ENCODE measurements at regions not wholly inside any gene's neighbourhood (a gene's known extent, or its start where the extent isn't known, plus 50 kb on each side); places are given as distances from the start of the nearest gene placed in this dataset.
"Not testable (repeated sequence)": the region's sequence is repeated elsewhere in the genome, so short reads cannot be mapped to it uniquely, and the experiment has no call there.

DNA sequence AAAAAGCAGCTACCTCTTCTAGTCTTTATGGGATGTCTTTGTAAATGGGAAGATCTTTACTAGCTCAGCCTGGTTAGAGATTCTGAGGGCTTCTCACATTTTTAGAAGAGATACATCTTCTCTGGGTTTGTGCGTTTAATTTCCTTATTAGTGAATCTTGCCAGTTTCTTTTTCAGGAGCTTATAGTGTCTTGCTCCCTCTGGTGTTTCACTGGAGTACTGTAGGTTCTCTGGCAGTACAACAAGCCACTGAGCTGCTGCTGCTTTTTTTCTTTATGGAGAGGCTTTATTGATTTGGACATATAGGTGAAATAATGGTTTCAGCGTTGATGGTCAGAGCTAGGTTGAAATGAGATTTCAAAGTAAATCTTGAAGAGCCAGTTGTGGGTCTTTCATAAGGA lies 82.9 kb downstream of the LAS1L start:
- H3K4me3 ChIP-seq (ENCODE audit: low read depth in 2 of 2, low read length in 1 of 2): no peak overlapping the region
- no peaks in the 10 kb centered on the region for H3K9me3 ChIP-seq
- no peak overlapping the region for H2AFZ ChIP-seq (ENCODE audit: low read depth)
- TF ChIP-seq SMC3 (IDR thresholded peaks at IDR 0.05; ENCODE audit: low read depth, low read length): peak; percentile 23; the same call in 1 of the 2 replicates
- TF ChIP-seq, protein P1, sequence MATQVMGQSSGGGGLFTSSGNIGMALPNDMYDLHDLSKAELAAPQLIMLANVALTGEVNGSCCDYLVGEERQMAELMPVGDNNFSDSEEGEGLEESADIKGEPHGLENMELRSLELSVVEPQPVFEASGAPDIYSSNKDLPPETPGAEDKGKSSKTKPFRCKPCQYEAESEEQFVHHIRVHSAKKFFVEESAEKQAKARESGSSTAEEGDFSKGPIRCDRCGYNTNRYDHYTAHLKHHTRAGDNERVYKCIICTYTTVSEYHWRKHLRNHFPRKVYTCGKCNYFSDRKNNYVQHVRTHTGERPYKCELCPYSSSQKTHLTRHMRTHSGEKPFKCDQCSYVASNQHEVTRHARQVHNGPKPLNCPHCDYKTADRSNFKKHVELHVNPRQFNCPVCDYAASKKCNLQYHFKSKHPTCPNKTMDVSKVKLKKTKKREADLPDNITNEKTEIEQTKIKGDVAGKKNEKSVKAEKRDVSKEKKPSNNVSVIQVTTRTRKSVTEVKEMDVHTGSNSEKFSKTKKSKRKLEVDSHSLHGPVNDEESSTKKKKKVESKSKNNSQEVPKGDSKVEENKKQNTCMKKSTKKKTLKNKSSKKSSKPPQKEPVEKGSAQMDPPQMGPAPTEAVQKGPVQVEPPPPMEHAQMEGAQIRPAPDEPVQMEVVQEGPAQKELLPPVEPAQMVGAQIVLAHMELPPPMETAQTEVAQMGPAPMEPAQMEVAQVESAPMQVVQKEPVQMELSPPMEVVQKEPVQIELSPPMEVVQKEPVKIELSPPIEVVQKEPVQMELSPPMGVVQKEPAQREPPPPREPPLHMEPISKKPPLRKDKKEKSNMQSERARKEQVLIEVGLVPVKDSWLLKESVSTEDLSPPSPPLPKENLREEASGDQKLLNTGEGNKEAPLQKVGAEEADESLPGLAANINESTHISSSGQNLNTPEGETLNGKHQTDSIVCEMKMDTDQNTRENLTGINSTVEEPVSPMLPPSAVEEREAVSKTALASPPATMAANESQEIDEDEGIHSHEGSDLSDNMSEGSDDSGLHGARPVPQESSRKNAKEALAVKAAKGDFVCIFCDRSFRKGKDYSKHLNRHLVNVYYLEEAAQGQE (IDR thresholded peaks at IDR 0.05; ENCODE audit: low read depth, low read length): no peak
- TF ChIP-seq, protein P2, sequence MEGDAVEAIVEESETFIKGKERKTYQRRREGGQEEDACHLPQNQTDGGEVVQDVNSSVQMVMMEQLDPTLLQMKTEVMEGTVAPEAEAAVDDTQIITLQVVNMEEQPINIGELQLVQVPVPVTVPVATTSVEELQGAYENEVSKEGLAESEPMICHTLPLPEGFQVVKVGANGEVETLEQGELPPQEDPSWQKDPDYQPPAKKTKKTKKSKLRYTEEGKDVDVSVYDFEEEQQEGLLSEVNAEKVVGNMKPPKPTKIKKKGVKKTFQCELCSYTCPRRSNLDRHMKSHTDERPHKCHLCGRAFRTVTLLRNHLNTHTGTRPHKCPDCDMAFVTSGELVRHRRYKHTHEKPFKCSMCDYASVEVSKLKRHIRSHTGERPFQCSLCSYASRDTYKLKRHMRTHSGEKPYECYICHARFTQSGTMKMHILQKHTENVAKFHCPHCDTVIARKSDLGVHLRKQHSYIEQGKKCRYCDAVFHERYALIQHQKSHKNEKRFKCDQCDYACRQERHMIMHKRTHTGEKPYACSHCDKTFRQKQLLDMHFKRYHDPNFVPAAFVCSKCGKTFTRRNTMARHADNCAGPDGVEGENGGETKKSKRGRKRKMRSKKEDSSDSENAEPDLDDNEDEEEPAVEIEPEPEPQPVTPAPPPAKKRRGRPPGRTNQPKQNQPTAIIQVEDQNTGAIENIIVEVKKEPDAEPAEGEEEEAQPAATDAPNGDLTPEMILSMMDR (IDR thresholded peaks at IDR 0.05): peak; percentile 61
- no peak for TF ChIP-seq FOXM1 (IDR thresholded peaks at IDR 0.05; ENCODE audit: low read depth)
- peak; percentile 52 for TF ChIP-seq RAD21 (IDR thresholded peaks at IDR 0.05; ENCODE audit: low read length)
- POLR2A ChIA-PET: no interaction called here
- no peaks in the 10 kb centered on the region for H3K9me2 ChIP-seq
- no peaks in the 10 kb centered on the region for H4K20me1 ChIP-seq (ENCODE audit: insufficient read depth)
- 2% methylated on average over 2 of the region's 2 CpGs for WGBS (ENCODE audit: low lambda C conversion rate)
- H3K27ac ChIP-seq (ENCODE audit: low read depth in 2 of 2, low read length in 1 of 2): no peak overlapping the region
- H3K36me3 ChIP-seq (replicated peaks in 1 of 2; ENCODE audit: control insufficient read depth in 1 of 2, insufficient read depth in 2 of 2, low read length in 1 of 2): no peaks in the 10 kb centered on the region
- no peaks in the 10 kb centered on the region for H3K27me3 ChIP-seq (ENCODE audit: insufficient read depth)
- H3K4me1 ChIP-seq (ENCODE audit: control insufficient read depth in 1 of 2, insufficient read depth in 2 of 2, low read depth in 1 of 2, low read length in 1 of 2): no peaks in the 10 kb centered on the region
- peak; percentile 9 for DNase-seq
- no peak overlapping the region for H3K9ac ChIP-seq
- no peak overlapping the region for H3K4me2 ChIP-seq
- CTCF ChIA-PET: interaction anchor here (0.6 to 1.2 kb wide), 9 partner anchors 10 to 1358 kb away, joined by 3 to 5 read pairs (median 3); no protein-coding TSS in a partner anchor
- no peaks in the 10 kb centered on the region for H3K79me2 ChIP-seq (ENCODE audit: insufficient read depth)
- H3F3A ChIP-seq (replicated peaks; ENCODE audit: insufficient read depth): peaks cover 5% of the 10 kb centered on the region

DNA sequence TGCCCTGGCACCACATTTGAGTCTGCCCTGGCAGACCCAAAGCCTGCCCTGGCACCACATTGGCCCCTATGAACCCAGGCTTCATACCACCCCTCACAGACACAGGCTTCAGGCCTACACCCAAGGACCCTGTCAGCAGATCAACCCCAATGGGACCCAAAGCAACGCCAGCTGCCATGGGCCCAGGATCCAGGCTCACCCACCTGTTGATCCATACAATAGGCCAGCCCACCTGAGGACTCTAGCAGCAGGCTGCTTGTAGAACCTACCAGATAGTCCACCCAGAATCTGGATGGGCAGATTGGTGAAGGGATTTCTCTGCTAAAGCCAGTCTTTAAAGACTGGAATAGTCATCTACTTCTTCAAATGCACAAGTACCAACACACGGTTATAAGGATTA lies 114.4 kb downstream of the LAS1L start:
- CTCF ChIA-PET: no interaction called here
- TF ChIP-seq, protein P3, sequence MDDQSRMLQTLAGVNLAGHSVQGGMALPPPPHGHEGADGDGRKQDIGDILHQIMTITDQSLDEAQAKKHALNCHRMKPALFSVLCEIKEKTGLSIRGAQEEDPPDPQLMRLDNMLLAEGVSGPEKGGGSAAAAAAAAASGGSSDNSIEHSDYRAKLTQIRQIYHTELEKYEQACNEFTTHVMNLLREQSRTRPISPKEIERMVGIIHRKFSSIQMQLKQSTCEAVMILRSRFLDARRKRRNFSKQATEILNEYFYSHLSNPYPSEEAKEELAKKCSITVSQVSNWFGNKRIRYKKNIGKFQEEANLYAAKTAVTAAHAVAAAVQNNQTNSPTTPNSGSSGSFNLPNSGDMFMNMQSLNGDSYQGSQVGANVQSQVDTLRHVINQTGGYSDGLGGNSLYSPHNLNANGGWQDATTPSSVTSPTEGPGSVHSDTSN (IDR thresholded peaks at IDR 0.05): no peak
- H3K79me2 ChIP-seq (ENCODE audit: insufficient read depth): no peaks in the 10 kb centered on the region
- no peaks in the 10 kb centered on the region for H3K27me3 ChIP-seq (ENCODE audit: insufficient read depth)
- POLR2A ChIA-PET: no interaction called here
- no peaks in the 10 kb centered on the region for H3K9me3 ChIP-seq
- DNase-seq: no peak
- H3K4me2 ChIP-seq: no peak overlapping the region
- H3K27ac ChIP-seq (ENCODE audit: low read depth in 2 of 2, low read length in 1 of 2): no peak overlapping the region
- H3K9ac ChIP-seq: no peak overlapping the region
- H3K9me2 ChIP-seq: no peaks in the 10 kb centered on the region
- 13% methylated on average over 2 of the region's 2 CpGs for WGBS (ENCODE audit: low lambda C conversion rate)
- no peaks in the 10 kb centered on the region for H4K20me1 ChIP-seq (ENCODE audit: insufficient read depth)
- H3K36me3 ChIP-seq (replicated peaks in 1 of 2; ENCODE audit: control insufficient read depth in 1 of 2, insufficient read depth in 2 of 2, low read length in 1 of 2): no peaks in the 10 kb centered on the region
- H3F3A ChIP-seq (replicated peaks; ENCODE audit: insufficient read depth): no peaks in the 10 kb centered on the region
- H3K4me3 ChIP-seq (ENCODE audit: low read depth in 2 of 2, low read length in 1 of 2): no peak overlapping the region
- no peaks in the 10 kb centered on the region for H3K4me1 ChIP-seq (ENCODE audit: control insufficient read depth in 1 of 2, insufficient read depth in 2 of 2, low read depth in 1 of 2, low read length in 1 of 2)
- H2AFZ ChIP-seq (ENCODE audit: low read depth): no peak overlapping the region

DNA sequence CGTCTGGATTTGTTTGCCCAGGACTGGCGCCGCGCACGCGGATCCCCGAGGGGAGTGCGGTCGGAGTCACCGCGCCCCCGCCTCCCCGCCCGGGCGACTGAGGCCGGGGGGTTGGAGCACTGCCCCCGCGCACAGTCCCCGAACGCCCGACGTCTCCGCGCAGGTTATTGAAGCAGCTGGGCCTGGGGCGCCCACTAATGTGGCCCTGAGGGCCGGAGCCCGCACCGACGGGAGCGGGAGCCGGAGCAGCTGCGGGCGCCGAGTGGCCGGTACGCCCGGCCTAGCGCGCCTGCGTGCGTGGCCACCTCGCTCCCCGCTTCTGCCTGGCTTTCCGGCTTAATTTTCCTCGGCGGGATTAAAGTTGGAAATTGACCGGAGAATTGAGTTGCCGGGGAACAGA lies 126.9 kb downstream of the LAS1L start:
- H3K4me2 ChIP-seq; H4K20me1 ChIP-seq (ENCODE audit: insufficient read depth); H3F3A ChIP-seq (replicated peaks; ENCODE audit: insufficient read depth); H3K9me3 ChIP-seq; H3K4me3 ChIP-seq (ENCODE audit: low read depth in 2 of 2, low read length in 1 of 2); CTCF ChIA-PET; H2AFZ ChIP-seq (ENCODE audit: low read depth); H3K79me2 ChIP-seq (ENCODE audit: insufficient read depth); H3K27me3 ChIP-seq (ENCODE audit: insufficient read depth); POLR2A ChIA-PET; H3K4me1 ChIP-seq (ENCODE audit: control insufficient read depth in 1 of 2, insufficient read depth in 2 of 2, low read depth in 1 of 2, low read length in 1 of 2); H3K27ac ChIP-seq (ENCODE audit: low read depth in 2 of 2, low read length in 1 of 2); H3K36me3 ChIP-seq (replicated peaks in 1 of 2; ENCODE audit: control insufficient read depth in 1 of 2, insufficient read depth in 2 of 2, low read length in 1 of 2); H3K9me2 ChIP-seq; DNase-seq; H3K9ac ChIP-seq: not testable (repeated sequence)
- WGBS (ENCODE audit: low lambda C conversion rate): 54% methylated on average over 6 of the region's 48 CpGs
